ENCODE measurements at regions not wholly inside any gene's neighbourhood (a gene's known extent, or its start where the extent isn't known, plus 50 kb on each side); places are given as distances from the start of the nearest gene placed in this dataset.
"Not testable (repeated sequence)": the region's sequence is repeated elsewhere in the genome, so short reads cannot be mapped to it uniquely, and the experiment has no call there.

GRCh38 chr2:35184471-35184870 lies 1171.1 kb upstream of the CRIM1 start (continued):
- no peak for TF ChIP-seq NR1H2 (CRISPR knock-in tag; IDR thresholded peaks at IDR 0.05)
- TF ChIP-seq TEAD1 (CRISPR knock-in tag; IDR thresholded peaks at IDR 0.05) = no peak
- TF ChIP-seq JAZF1 (CRISPR knock-in tag; IDR thresholded peaks at IDR 0.05) = no peak
- TF ChIP-seq RELA (CRISPR knock-in tag; IDR thresholded peaks at IDR 0.05; ENCODE audit: borderline replicate concordance) = no peak
- TF ChIP-seq TEAD4 (CRISPR knock-in tag; IDR thresholded peaks at IDR 0.05) = no peak
- TF ChIP-seq ERG (CRISPR knock-in tag; IDR thresholded peaks at IDR 0.05) = no peak
- TF ChIP-seq NFE2L1 (CRISPR knock-in tag; IDR thresholded peaks at IDR 0.05) = no peak
- no peak for TF ChIP-seq OVOL2 (CRISPR knock-in tag; IDR thresholded peaks at IDR 0.05; ENCODE audit: borderline replicate concordance)
- no peak for TF ChIP-seq ZNF396 (CRISPR knock-in tag; IDR thresholded peaks at IDR 0.05; ENCODE audit: borderline replicate concordance)
- TF ChIP-seq CTCF (IDR thresholded peaks at IDR 0.05) = no peak
- no peak for TF ChIP-seq CREB1 (CRISPR knock-in tag; IDR thresholded peaks at IDR 0.05)

GRCh38 chr2:35176726-35177125 lies 1178.9 kb upstream of the CRIM1 start:
- DNase-seq (ENCODE audit: low spot score) (peak; percentile 30), ATAC-seq (peak; percentile 59)
- POLR2A ChIA-PET, CTCF ChIA-PET, H3K36me3 Mint-ChIP-seq, H3K4me3 Mint-ChIP-seq, H3K9me3 Mint-ChIP-seq, H3K27ac Mint-ChIP-seq: not testable (repeated sequence)
- Mint-ChIP-seq H3K27me3 (ENCODE audit: low read depth) (peaks cover 81% of the 10 kb centered on the region), H3K4me1 (peaks cover 21% of the 10 kb centered on the region)
- TF ChIP-seq PRDM15 (CRISPR knock-in tag; IDR thresholded peaks at IDR 0.05) = peak; percentile 88
- 0 out of 2 replicates have a peak, but pooled peaks have one; percentile 18 for TF ChIP-seq SP1 (CRISPR knock-in tag; conservative IDR thresholded peaks at IDR 0.05)
- TF ChIP-seq FOXK1 (CRISPR knock-in tag; IDR thresholded peaks at IDR 0.05) = peak; percentile 81
- TF ChIP-seq FOXP4 (CRISPR knock-in tag; IDR thresholded peaks at IDR 0.05) = peak; percentile 48; the same call in 1 of the 2 replicates

- H3K27me3 Mint-ChIP-seq (ENCODE audit: low read depth) = peaks cover 86% of the 10 kb centered on the region
- H3K4me3 Mint-ChIP-seq = no peak overlapping the region
- DNase-seq (ENCODE audit: low spot score) (no peak), ATAC-seq (no peak)
- peaks cover 21% of the 10 kb centered on the region for H3K4me1 Mint-ChIP-seq
- ChIA-PET POLR2A (no interaction called here), CTCF (no interaction called here)
- H3K27ac Mint-ChIP-seq = no peak overlapping the region
- TF ChIP-seq ETV6 (CRISPR knock-in tag; IDR thresholded peaks at IDR 0.05) (no peak), ESRRA (CRISPR knock-in tag; IDR thresholded peaks at IDR 0.05; ENCODE audit: borderline replicate concordance) (no peak), JUN (CRISPR knock-in tag; IDR thresholded peaks at IDR 0.05) (no peak), MXD4 (CRISPR knock-in tag; IDR thresholded peaks at IDR 0.05; ENCODE audit: borderline replicate concordance) (no peak), MYBL2 (CRISPR knock-in tag; IDR thresholded peaks at IDR 0.05) (no peak), GRHL2 (CRISPR knock-in tag; IDR thresholded peaks at IDR 0.05; ENCODE audit: insufficient replicate concordance, severe bottlenecking) (no peak), HMGA2 (CRISPR knock-in tag; IDR thresholded peaks at IDR 0.05) (no peak), TEAD1 (CRISPR knock-in tag; IDR thresholded peaks at IDR 0.05) (no peak), PREB (CRISPR knock-in tag; IDR thresholded peaks at IDR 0.05; ENCODE audit: borderline replicate concordance) (no peak), ZNF416 (CRISPR knock-in tag; IDR thresholded peaks at IDR 0.05) (no peak), NR2C2 (CRISPR knock-in tag; IDR thresholded peaks at IDR 0.05) (no peak), ZBTB21 (CRISPR knock-in tag; IDR thresholded peaks at IDR 0.05; ENCODE audit: borderline replicate concordance) (no peak), ATF3 (CRISPR knock-in tag; conservative IDR thresholded peaks at IDR 0.05) (no peak)
- no peaks in the 10 kb centered on the region for H3K9me3 Mint-ChIP-seq
- no peaks in the 10 kb centered on the region for H3K36me3 Mint-ChIP-seq
These were observed 1180.7 kb upstream of the CRIM1 start for GRCh38 chr2:35174845-35175244.

Measured in WTC11 (cell line).